ENCODE measurements at regions not wholly inside any gene's neighbourhood (a gene's known extent, or its start where the extent isn't known, plus 50 kb on each side); places are given as distances from the start of the nearest gene placed in this dataset.

DNA sequence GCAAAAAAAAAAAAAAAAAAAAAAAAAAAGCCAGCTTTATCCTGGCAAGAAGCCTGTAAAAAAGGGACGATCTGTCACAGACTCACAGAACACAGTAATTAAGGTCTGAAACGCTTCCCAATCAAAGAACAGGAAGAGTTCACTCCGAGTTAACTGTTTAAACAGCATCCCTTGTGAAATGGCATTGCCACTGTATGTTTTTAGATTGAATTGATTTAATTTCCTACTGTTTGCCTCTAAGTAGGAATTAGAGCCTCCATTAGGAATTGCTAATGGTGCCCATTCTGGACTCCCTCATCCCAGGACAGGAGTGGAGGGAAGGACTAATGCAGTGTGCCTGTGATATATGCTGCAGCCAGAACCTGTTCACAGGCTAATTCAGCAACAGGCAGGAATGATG, 370.8 kb downstream of the RWDD3 start:
- no peak for TF ChIP-seq HSF4 (CRISPR knock-in tag; IDR thresholded peaks at IDR 0.05; ENCODE audit: borderline replicate concordance)
- TF ChIP-seq EZH2 (IDR thresholded peaks at IDR 0.05; ENCODE audit: borderline replicate concordance, low read depth, low read length): no peak
- TF ChIP-seq CBFB (CRISPR knock-in tag; IDR thresholded peaks at IDR 0.05): no peak
- no peak for TF ChIP-seq ZZZ3 (IDR thresholded peaks at IDR 0.05)
- TF ChIP-seq POLR2A (conservative IDR thresholded peaks at IDR 0.05): no peak
- TF ChIP-seq, protein P1, sequence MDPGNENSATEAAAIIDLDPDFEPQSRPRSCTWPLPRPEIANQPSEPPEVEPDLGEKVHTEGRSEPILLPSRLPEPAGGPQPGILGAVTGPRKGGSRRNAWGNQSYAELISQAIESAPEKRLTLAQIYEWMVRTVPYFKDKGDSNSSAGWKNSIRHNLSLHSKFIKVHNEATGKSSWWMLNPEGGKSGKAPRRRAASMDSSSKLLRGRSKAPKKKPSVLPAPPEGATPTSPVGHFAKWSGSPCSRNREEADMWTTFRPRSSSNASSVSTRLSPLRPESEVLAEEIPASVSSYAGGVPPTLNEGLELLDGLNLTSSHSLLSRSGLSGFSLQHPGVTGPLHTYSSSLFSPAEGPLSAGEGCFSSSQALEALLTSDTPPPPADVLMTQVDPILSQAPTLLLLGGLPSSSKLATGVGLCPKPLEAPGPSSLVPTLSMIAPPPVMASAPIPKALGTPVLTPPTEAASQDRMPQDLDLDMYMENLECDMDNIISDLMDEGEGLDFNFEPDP (CRISPR knock-in tag; IDR thresholded peaks at IDR 0.05): no peak
- TF ChIP-seq MTA2 (IDR thresholded peaks at IDR 0.05; ENCODE audit: low read depth): no peak
- no peak for TF ChIP-seq EP300 (IDR thresholded peaks at IDR 0.05; ENCODE audit: low read length)
- TF ChIP-seq, protein P2, sequence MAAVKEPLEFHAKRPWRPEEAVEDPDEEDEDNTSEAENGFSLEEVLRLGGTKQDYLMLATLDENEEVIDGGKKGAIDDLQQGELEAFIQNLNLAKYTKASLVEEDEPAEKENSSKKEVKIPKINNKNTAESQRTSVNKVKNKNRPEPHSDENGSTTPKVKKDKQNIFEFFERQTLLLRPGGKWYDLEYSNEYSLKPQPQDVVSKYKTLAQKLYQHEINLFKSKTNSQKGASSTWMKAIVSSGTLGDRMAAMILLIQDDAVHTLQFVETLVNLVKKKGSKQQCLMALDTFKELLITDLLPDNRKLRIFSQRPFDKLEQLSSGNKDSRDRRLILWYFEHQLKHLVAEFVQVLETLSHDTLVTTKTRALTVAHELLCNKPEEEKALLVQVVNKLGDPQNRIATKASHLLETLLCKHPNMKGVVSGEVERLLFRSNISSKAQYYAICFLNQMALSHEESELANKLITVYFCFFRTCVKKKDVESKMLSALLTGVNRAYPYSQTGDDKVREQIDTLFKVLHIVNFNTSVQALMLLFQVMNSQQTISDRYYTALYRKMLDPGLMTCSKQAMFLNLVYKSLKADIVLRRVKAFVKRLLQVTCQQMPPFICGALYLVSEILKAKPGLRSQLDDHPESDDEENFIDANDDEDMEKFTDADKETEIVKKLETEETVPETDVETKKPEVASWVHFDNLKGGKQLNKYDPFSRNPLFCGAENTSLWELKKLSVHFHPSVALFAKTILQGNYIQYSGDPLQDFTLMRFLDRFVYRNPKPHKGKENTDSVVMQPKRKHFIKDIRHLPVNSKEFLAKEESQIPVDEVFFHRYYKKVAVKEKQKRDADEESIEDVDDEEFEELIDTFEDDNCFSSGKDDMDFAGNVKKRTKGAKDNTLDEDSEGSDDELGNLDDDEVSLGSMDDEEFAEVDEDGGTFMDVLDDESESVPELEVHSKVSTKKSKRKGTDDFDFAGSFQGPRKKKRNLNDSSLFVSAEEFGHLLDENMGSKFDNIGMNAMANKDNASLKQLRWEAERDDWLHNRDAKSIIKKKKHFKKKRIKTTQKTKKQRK (IDR thresholded peaks at IDR 0.05; ENCODE audit: borderline replicate concordance, low read depth, low read length): no peak
